NCI-H2227 (cell line): ENCODE measurements at regions not wholly inside any gene's neighbourhood (a gene's known extent, or its start where the extent isn't known, plus 50 kb on each side); places are given as distances from the start of the nearest gene placed in this dataset.

Experiments
- DNase-seq: peaks from one replicate; lab custom pipeline; 2025; ENCODE audit not compliant: unreplicated experiment; lab: John Stamatoyannopoulos, UW

DNA sequence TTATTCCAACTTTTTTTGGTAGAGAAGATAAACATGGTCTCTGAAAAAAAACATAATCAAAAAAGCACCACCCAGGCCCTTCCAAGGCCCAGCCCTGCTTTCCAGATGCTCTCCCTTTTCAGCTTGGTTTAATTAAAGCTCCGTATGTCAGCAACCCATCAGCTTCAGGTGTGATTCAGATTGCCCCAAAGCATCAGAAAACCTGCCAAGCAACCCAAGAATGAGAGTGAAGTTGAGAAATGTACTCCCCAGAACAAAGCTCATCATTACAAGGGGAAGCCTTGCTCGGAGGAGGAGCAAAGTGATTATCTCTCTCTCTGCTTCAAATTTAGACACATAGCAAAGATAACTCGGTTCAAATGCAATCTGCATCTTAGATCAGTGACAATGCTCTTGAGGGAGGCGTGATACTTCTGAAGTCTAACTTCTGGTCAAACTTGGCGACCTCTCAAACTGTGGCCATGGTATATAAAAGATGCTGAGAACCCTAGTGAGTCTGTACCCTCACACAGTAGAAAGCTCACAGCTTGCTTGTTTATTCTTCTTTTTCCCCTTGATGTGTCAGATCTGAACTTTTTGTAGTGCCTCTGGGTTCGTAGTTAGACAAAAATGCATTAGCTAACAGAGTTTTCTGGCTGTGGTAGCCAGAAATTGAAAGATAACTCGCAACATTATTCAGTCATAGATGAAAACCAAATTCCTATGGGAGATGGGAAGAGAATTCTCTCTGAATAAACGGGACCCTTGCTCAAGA is 63.3 kb upstream of the ZC3H11B start:
- no peak for DNase-seq

DNA sequence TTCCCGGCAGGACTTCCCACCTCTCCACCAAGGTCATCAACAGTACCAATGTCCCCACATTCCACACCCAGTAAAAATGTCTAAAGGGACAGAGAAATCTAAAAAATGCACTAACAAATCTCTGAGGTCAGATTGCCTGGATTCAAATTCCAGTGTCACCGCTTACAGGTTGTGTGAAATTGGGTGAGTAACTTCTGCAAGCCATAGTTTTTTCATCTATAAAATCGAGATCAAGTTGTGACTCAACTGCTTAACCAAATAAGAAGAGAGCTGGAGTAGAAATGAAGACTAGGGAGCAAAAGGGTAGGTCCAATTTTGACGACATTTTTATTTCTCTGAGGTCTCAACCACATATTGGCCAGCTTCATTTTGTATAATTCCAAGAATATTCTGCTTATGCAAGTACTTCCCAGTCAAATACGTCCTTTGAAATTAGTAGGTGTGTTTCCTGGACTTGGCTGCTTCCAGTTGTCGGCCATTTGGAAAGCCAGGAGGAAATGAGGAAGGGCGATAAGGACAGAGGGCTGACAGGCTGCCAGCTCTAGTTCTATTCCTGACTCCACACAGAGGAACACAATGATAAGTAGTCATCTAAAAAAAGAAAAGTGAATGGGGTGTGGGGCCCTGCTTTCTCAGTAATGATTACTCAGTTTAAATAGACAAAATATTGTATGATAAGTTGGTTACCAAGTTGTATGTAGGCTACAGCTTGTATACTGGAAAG is 57.7 kb upstream of the ZC3H11B start:
- no peak for DNase-seq

DNA sequence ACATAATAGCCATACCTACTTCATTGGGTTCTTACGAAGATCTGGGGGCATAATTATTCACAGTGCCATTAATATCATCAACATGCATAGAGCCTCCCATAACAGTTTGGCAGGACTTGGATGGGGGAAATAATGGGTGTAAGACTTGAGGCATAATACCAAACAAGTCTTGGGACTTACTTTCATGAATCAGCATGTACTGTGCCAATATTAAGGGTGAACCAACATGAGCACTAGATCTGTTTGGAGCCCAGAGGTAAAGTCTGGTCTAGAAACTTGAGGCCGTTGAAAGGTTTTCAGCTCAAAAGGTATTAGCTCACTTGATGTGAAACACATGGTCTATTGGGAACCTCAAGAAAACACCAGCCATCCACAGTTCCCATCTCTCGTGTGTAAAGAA is 56.7 kb upstream of the ZC3H11B start:
- no peak for DNase-seq

DNA sequence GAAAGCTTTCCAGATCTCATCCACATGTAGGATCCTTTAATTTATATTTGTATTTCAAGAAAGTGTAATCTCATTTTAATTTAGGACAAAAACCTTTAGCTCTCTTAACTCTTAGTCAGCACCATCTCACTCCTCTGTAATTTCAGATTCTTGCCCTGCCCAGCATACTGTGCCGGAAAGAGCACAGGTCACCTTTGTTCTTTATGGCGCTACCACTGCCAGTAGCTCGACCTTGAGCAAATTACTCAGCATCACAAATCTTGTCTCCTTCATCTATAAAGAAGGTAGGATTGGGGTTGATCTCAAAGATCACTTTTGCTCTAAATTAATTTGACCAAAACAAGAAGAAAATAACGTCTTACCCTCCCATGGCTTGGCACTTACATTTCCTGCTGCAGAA is 56.1 kb upstream of the ZC3H11B start:
- DNase-seq, result no peak

DNA sequence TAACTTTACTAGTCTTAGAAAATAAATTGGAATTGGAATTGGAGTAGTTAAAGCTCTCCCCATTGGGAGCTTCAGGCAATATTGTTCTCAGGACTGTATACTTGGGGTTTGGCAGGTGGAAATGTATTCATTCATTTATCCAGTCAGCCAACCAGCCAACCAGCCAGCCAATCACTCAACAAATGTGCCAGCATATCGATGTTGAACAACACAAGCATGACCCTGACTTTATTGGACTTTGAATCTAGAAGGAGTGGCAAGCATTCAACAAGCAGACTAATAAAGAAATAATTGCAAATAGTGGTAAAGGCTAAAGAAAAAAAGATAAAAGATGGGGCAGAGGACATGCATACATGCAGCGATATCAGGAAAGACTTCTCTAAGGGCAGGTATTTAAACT is 55.5 kb upstream of the ZC3H11B start:
- DNase-seq, result no peak

DNA sequence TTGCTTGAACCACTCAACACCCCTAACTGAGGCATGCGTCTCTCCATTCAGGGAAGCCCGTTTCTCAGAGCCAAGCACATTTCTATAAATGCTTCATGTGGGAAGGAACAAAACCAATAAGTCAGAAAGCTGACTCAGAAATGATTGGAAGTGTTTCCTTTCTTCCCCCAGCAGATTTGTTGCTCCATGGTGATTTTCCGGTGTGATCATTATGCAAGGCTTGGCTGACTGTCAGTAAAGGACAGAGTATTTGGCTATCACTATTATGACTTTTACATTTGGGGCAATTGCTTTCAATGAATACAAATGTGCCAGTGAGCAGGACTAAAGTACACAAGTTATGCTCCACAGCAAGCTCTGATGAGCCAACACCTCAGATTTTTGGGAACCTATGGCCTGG is 53.3 kb upstream of the ZC3H11B start:
- no peak for DNase-seq

DNA sequence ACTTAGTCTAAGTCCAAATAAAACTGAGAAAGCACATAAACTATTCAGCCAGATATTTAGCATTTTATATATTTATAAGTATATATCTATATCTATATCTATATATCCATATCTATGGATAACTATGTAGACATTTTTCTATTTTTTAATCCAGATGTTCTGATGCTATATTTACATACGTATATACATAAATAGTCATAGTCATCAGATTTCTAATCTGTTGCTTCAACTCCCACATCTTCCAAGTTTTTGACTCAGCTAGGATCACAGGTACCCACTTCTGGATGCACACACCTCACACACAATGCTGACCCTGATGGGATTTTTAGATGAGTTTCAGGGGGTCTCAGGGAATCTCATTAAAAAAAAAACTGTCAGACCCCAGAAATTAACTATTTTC is 52.2 kb upstream of the ZC3H11B start:
- DNase-seq, result no peak

DNA sequence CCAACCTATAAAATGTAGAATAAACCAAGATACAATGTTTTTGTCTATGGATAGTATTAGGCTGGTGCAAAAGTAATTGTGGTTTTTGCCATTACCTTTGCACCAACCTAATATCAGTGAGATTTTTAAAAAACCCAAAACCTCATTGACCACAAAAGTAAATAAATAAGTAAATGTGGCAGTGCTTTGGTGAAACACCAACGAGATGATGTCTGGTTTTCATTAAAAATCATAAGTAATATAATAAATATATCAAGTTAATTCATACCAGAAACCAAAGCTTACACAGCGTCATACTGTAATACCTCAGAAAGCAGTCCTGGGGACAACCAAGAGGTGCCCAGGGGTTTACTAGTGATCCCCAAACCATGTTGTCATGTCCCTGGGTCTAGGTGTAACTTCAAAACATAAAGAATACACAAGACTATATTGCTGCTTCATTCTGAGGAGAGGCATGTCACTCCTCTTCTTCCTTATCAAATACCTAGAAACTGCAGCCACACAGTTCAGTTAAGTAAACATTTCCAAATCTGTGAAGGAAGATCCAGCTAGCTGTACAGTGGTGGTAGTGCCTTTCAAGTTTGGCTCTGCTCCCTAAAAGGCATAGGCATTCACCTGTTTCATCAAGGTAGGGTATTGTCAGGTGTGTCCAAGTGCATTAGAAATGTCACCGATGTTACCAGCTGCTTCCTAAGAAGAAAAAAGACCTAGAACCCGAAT is 51.6 kb upstream of the ZC3H11B start:
- DNase-seq, result no peak
